Transverse colon (tissue), 4 donors: ENCODE measurements at regions not wholly inside any gene's neighbourhood (a gene's known extent, or its start where the extent isn't known, plus 50 kb on each side); places are given as distances from the start of the nearest gene placed in this dataset.

ENCODE experiments used
- DNase-seq: peaks from one replicate; pipeline ENCODE4 v3.0.0-alpha.2; 2019
- H3K27ac ChIP-seq, 4 donors: fragments of 200-600 bp; sonication (generic); 2 replicates each; pipeline ENCODE4 v1.5.1; 2016 to 2018; ENCODE audit warnings: inconsistent platforms in 4 of 4
- H3K27me3 ChIP-seq: fragments of 200-600 bp; sonication (generic); 2 replicates; pipeline ENCODE4 v1.5.1; 2017; ENCODE audit warnings: inconsistent platforms
- H3K36me3 ChIP-seq, 4 donors: fragments of 200-600 bp; sonication (generic); 2 replicates each; pipeline ENCODE4 v1.5.1; 2017 to 2019; ENCODE audit warnings: inconsistent platforms in 4 of 4
- H3K4me1 ChIP-seq, 4 donors: fragments of 200-600 bp; sonication (generic); 2 replicates each; pipeline ENCODE4 v1.5.1; 2017 to 2020; ENCODE audit warnings: inconsistent platforms in 4 of 4
- H3K4me3 ChIP-seq, 4 donors: fragments of 200-600 bp; sonication (generic); 1 replicate in 1 of 4; 2 replicates in 3 of 4; pipeline versions ENCODE4 v1.5.1 to v1.6.1; 2017 to 2019; ENCODE audit warnings: inconsistent platforms in 4 of 4
- H3K9me3 ChIP-seq, 2 donors: fragments of 200-600 bp; sonication (generic); 2 replicates each; pipeline ENCODE4 v1.5.1; 2017 to 2019; ENCODE audit warnings: inconsistent platforms in 2 of 2
- CTCF ChIP-seq, 5 experiments: fragments of 200-600 bp in 3 of 5; fragments of 450-650 bp in 2 of 5; sonication (generic) in 3 of 5; IDR thresholded peaks; 1 replicate in 2 of 5; 2 replicates in 3 of 5; pipeline ENCODE4 v1.5.1; 2016 to 2017; ENCODE audit warnings: antibody characterized with exemption in 5 of 5, inconsistent platforms in 3 of 5, mild to moderate bottlenecking in 2 of 5, moderate library complexity in 1 of 5
- EP300 ChIP-seq: sonication (generic); formaldehyde crosslinking; IDR thresholded peaks from one replicate; pipeline ENCODE4 v1.6.1; 2017; ENCODE audit warnings: antibody characterized with exemption, low read depth
- POLR2A ChIP-seq: fragments of 450-650 bp; IDR thresholded peaks from one replicate; pipeline ENCODE4 v1.6.1; 2016; ENCODE audit warnings: antibody characterized with exemption, mild to moderate bottlenecking, moderate library complexity
- POLR2AphosphoS5 ChIP-seq, 3 donors: sonication (generic); formaldehyde crosslinking; IDR thresholded peaks; one replicate each; pipeline ENCODE4 v1.6.1; 2016; ENCODE audit warnings: antibody characterized with exemption in 3 of 3
- WGBS, 2 donors: methylation state at CpG; one replicate each; pipeline ENCODE4 v1.1.5; 2018; ENCODE audit warnings: low coverage in 1 of 2; 5-methylcytosine and 5-hydroxymethylcytosine counted together
- in situ Hi-C, 4 donors: fragments of 200-750 bp; cut with MboI; loops; one replicate each; pipeline versions ENCODE4 v1.15.0 to v1.15.1; 2017; ENCODE audit warnings: low sequenced_read_pairs in 3 of 4, low pct_ligation_motif_present in 1 of 4, low pct_unique_long_range_greater_than_20kb in 1 of 4
- intact Hi-C: fragments of 100-400 bp; cut with DNase I; formaldehyde crosslinking; loops from one replicate; pipeline ENCODE4 v1.15.1; 2023; ENCODE audit warnings: low total_unique reads

- Histone ChIP-seq H3K4me3 (no peak overlapping the region), H3K27ac (no peak overlapping the region), H3K27me3 (peaks cover 8% of the 10 kb centered on the region), H3K9me3 (no peaks in the 10 kb centered on the region), H3K4me1 (no peaks in the 10 kb centered on the region), H3K36me3 (no peaks in the 10 kb centered on the region)
- in situ Hi-C loops (no loop called here), intact Hi-C loops (no loop called here)
- 76 to 95% methylated on average over 4 to 17 of the region's 17 CpGs for WGBS, 2 donors
- TF ChIP-seq CTCF (IDR thresholded peaks at IDR 0.05) (no peak), EP300 (no peak), POLR2AphosphoS5 (IDR thresholded peaks at IDR 0.05) (no peak), POLR2A (no peak)
- no peak for DNase-seq
These were observed 140.3 kb downstream of the OLFM1 start for GRCh38 chr9:135227641-135228251.

- WGBS, 2 donors, result 59% methylated on average over 7 of the region's 18 CpGs; no CpG with 5 or more reads in 1 of the 2 donors
- intact Hi-C loops, result no loop called here
- Histone ChIP-seq H3K36me3 (no peaks in the 10 kb centered on the region), H3K4me1 (no peaks in the 10 kb centered on the region), H3K27me3 (peaks cover 8% of the 10 kb centered on the region), H3K9me3 (peaks cover 0 to under 1% of the 10 kb centered on the region in 2 donors), H3K27ac (no peak overlapping the region), H3K4me3 (no peak overlapping the region)
- in situ Hi-C loops, result no loop called here
- TF ChIP-seq CTCF (IDR thresholded peaks at IDR 0.05) (no peak), EP300 (no peak), POLR2AphosphoS5 (IDR thresholded peaks at IDR 0.05) (no peak), POLR2A (no peak)
- DNase-seq, result no peak
These were observed 141.0 kb downstream of the OLFM1 start for GRCh38 chr9:135228345-135228982.

GRCh38 chr9:135228983-135229625 is 141.6 kb downstream of the OLFM1 start:
- no peak for DNase-seq
- 80% methylated on average over 14 of the region's 14 CpGs; no CpG with 5 or more reads in 1 of the 2 donors for WGBS, 2 donors
- H3K27me3 ChIP-seq, result peaks cover 8% of the 10 kb centered on the region

More at GRCh38 chr9:135228983-135229625, 141.6 kb downstream of the OLFM1 start:
- Histone ChIP-seq H3K9me3 (peaks cover 0 to 7% of the 10 kb centered on the region in 2 donors), H3K36me3 (no peaks in the 10 kb centered on the region), H3K27ac (no peak overlapping the region), H3K4me3 (no peak overlapping the region), H3K4me1 (no peaks in the 10 kb centered on the region)
- in situ Hi-C loops (no loop called here), intact Hi-C loops (no loop called here)
- no peak for TF ChIP-seq POLR2AphosphoS5 (IDR thresholded peaks at IDR 0.05)
- TF ChIP-seq CTCF (IDR thresholded peaks at IDR 0.05), result no peak
- TF ChIP-seq POLR2A, result no peak
- no peak for TF ChIP-seq EP300
